Limb (tissue), 2 donors: ENCODE measurements at regions not wholly inside any gene's neighbourhood (a gene's known extent, or its start where the extent isn't known, plus 50 kb on each side); places are given as distances from the start of the nearest gene placed in this dataset.

Experiments used
- DNase-seq, 2 donors: peaks; one replicate each; pipeline ENCODE4 v3.0.0-alpha.2; 2016; ENCODE audit errors: extremely low spot score in 2 of 2

- DNase-seq: no peak
Measured at GRCh38 chr10:59085711-59086502, 90.5 kb upstream of the PHYHIPL start.

- no peak for DNase-seq
Measured at GRCh38 chr10:59087486-59087885, 89.0 kb upstream of the PHYHIPL start.

GRCh38 chr10:59088912-59089573 is 87.4 kb upstream of the PHYHIPL start:
- DNase-seq: no peak

- DNase-seq: no peak
Measured at GRCh38 chr10:59090817-59091622, 85.4 kb upstream of the PHYHIPL start.

GRCh38 chr10:59093461-59093860 is 83.0 kb upstream of the PHYHIPL start:
- DNase-seq: no peak

GRCh38 chr10:59096631-59097030 is 79.8 kb upstream of the PHYHIPL start:
- DNase-seq: no peak

- peak; percentile 34 to 45 for DNase-seq
Measured at GRCh38 chr10:59098387-59098786, 78.1 kb upstream of the PHYHIPL start.

- DNase-seq: peak in 1 of 2 donors; percentile 63
Measured at GRCh38 chr10:59098831-59099452, 77.5 kb upstream of the PHYHIPL start.

- peak in 1 of 2 donors; percentile 58 for DNase-seq
Measured at GRCh38 chr10:59099481-59099880, 77.0 kb upstream of the PHYHIPL start.

- DNase-seq: no peak
Measured at GRCh38 chr10:59102394-59102793, 74.0 kb upstream of the PHYHIPL start.

GRCh38 chr10:59104186-59104585 is 72.3 kb upstream of the PHYHIPL start:
- DNase-seq: no peak

GRCh38 chr10:59106441-59106840 is 70.0 kb upstream of the PHYHIPL start:
- DNase-seq: no peak

- no peak for DNase-seq
Measured at GRCh38 chr10:59107147-59107546, 69.3 kb upstream of the PHYHIPL start.

GRCh38 chr10:59108296-59108870 is 68.1 kb upstream of the PHYHIPL start:
- no peak for DNase-seq

- DNase-seq: no peak
Measured at GRCh38 chr10:59108886-59109288, 67.6 kb upstream of the PHYHIPL start.

GRCh38 chr10:59109826-59110225 is 66.6 kb upstream of the PHYHIPL start:
- no peak for DNase-seq

- DNase-seq: no peak
Measured at GRCh38 chr10:59124187-59124586, 52.3 kb upstream of the PHYHIPL start.

- peak in 1 of 2 donors; percentile 68 for DNase-seq
Measured at GRCh38 chr10:59125666-59126065, 50.8 kb upstream of the PHYHIPL start.

- peak; percentile 42 to 45 for DNase-seq
Measured at GRCh38 chr10:59126261-59126660, 50.2 kb upstream of the PHYHIPL start.
